GM12878 (cell line): ENCODE measurements at regions not wholly inside any gene's neighbourhood (a gene's known extent, or its start where the extent isn't known, plus 50 kb on each side); places are given as distances from the start of the nearest gene placed in this dataset.

Experiments used
- ATF7 ChIP-seq: fragments of 450-650 bp; IDR thresholded peaks from 2 replicates; pipeline ENCODE4 v1.6.1; 2016; ENCODE audit warnings: low read depth, mild to moderate bottlenecking
- NR2F1 ChIP-seq: fragments of 450-650 bp; conservative IDR thresholded peaks from 2 replicates; pipeline ENCODE4 v1.6.1; 2017; ENCODE audit warnings: mild to moderate bottlenecking
- POLR2AphosphoS5 ChIP-seq: IDR thresholded peaks from 2 replicates; pipeline ENCODE4 v1.6.1; 2011; ENCODE audit warnings: mild to moderate bottlenecking, low read length, inconsistent platforms
- TAF1 ChIP-seq: IDR thresholded peaks from 2 replicates; pipeline ENCODE4 v1.6.1; 2011; ENCODE audit warnings: mild to moderate bottlenecking, low read depth, low read length, borderline replicate concordance

- TF ChIP-seq TAF1 (no peak), POLR2AphosphoS5 (no peak), NR2F1 (no peak), ATF7 (no peak)
These were observed 229.9 kb upstream of the PRSS1 start for GRCh38 chr7:142519079-142520078.
